SK-N-SH (cell line): ENCODE measurements at regions not wholly inside any gene's neighbourhood (a gene's known extent, or its start where the extent isn't known, plus 50 kb on each side); places are given as distances from the start of the nearest gene placed in this dataset.

Source experiments
- POLR2AphosphoS5 ChIP-seq: IDR thresholded peaks from 2 replicates; pipeline ENCODE4 v1.6.1; 2012; ENCODE audit warnings: low read depth, low read length
- RAD21 ChIP-seq: IDR thresholded peaks from 2 replicates; pipeline ENCODE4 v1.6.1; 2012; ENCODE audit warnings: mild to moderate bottlenecking, low read length
- REST ChIP-seq: IDR thresholded peaks from 2 replicates; pipeline ENCODE4 v1.6.1; 2012; ENCODE audit warnings: mild to moderate bottlenecking, low read depth, low read length, moderate library complexity
- SIN3A ChIP-seq: IDR thresholded peaks from 2 replicates; pipeline ENCODE4 v1.6.1; 2012; ENCODE audit warnings: low read depth, mild to moderate bottlenecking, low read length, moderate library complexity, borderline replicate concordance
- TCF12 ChIP-seq: IDR thresholded peaks from 2 replicates; pipeline ENCODE4 v1.4.0; 2012

- no peak for TF ChIP-seq RAD21
- TF ChIP-seq POLR2AphosphoS5: no peak
- no peak for TF ChIP-seq REST
- TF ChIP-seq TCF12: no peak
- no peak for TF ChIP-seq SIN3A
Observed at GRCh38 chr2:24412812-24413211, 52.5 kb upstream of the ITSN2 start.
